Cardiac septum (tissue), 1 donor: ENCODE measurements at regions not wholly inside any gene's neighbourhood (a gene's known extent, or its start where the extent isn't known, plus 50 kb on each side); places are given as distances from the start of the nearest gene placed in this dataset.

ENCODE experiments used
- DNase-seq: peaks from one replicate; pipeline ENCODE4 v3.0.0-alpha.2; 2020; ENCODE audit warnings: low spot score
- intact Hi-C: fragments of 100-400 bp; cut with DNase I; formaldehyde crosslinking; loops from one replicate; pipeline ENCODE4 v1.14.0; 2022
- donor health status: DM: no; HTN: no; CAD: no.

DNA sequence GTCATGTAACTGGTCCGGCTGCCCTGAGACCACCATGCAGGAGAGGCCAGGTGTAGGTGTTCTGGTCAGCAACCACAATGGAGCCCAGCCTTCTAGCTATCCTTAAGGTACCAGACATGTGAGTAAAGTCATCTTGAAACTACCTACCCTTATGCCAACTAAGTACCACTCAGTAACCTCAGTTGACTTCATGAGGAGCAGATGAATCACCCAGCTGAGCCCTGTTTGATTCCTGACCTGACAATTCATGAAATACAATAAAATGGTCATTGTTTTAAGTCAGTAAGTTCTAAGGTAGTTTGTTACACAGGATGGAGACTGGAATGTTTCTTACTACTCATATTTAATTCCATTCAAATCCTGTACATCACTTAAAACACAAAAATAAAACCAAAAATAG is 113.1 kb upstream of the LMO4 start:
- DNase-seq, result no peak
- intact Hi-C loops, result no loop called here

DNA sequence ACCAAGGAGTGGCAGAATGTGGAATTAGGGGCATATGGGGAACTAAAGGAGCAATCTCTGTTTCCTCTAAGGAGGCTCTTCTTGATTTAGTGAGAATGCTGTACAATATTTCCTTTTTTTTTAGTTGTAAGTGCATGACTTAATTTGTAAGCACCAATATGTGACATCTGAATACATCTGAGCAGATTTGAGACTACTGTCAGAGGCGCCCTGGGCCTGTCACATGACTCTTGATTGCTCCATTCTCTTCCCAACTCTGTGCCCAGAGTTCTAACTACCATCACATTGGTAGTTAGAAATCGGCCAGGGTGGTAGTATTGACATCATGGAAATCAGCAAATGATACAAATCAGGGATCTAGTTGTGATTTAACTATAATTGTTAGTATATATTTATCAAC is 110.1 kb upstream of the LMO4 start:
- no peak for DNase-seq
- intact Hi-C loops, result no loop called here

DNA sequence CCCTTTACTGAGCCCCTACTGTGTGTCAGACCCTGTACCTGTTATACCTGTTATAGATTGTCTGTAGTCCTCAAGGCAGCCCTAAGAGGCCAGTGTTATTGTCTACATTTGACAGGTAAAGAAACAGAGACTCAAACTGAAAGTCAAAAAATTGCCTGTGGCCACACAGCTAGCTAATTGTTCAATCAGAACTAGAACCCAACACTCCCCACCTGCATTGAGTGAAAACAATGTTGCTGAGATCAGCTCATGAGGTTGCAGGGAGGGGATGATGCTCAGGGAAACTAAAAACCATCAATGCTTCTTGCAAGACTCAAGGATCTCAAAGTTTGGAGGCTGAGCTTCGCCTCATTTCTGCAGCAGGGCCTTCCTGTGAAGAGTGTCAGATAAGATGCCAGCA is 109.5 kb upstream of the LMO4 start:
- intact Hi-C loops, result no loop called here
- DNase-seq, result no peak

DNA sequence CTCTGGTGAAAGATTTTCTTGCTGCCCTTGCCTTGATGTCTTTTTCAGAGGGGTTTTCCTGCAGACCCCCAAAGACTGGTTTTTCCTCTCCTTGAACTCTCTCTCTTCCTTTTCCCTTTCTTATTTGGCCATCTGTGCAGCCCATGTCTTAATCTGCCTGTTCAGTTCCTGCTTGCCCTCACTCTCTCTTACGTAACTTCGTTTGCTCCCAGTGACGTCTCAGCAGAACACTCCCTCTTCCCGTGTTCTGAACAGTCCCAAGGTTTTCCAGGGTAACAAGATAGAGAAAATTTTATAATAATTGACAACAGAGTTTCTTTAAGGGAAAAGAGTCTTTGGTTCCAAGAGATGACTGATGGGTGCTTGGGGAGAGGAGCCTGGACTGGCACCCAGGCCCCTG is 109.1 kb upstream of the LMO4 start:
- intact Hi-C loops, result no loop called here
- DNase-seq, result no peak

DNA sequence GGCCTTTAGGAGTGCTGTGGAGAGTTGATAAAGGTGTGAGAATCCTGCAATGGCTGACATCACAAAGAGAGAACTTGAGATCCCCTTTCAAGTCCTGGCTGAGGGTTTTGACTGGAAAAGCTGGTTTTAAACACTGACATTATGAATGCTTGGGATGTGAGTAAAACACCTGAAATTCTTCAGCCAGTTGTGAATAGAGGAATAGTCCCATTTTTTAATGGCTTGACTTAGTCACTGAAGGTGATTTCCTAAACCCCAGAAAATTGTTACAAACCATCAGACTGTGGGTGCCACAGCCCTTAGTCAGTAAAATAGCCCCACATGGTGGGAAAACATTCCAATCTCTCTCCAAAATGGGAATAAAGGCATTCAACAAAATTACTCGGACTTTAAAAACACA is 107.7 kb upstream of the LMO4 start:
- intact Hi-C loops, result no loop called here
- no peak for DNase-seq

DNA sequence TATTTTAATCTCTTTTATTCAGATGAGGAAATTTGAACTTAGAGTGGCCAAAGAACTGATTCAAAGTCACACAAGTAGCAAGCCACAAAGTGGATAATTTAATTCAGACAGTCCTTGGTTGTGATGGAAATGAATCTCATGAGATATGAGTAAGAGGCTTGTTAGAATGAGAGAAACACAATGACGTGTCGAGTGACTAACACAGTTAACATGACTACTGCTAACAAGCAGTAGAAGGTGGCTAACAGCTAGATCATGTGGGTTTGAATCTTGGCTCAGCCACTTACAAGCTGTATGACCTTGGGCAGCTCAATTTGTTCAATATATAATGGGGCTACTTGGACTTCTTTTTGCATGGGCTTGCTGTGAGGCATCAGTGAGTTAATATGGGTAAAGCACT is 104.5 kb upstream of the LMO4 start:
- DNase-seq, result no peak
- intact Hi-C loops, result loop anchor here (2.0 kb wide), 1 partner anchor 69 kb away; no protein-coding TSS in a partner anchor

DNA sequence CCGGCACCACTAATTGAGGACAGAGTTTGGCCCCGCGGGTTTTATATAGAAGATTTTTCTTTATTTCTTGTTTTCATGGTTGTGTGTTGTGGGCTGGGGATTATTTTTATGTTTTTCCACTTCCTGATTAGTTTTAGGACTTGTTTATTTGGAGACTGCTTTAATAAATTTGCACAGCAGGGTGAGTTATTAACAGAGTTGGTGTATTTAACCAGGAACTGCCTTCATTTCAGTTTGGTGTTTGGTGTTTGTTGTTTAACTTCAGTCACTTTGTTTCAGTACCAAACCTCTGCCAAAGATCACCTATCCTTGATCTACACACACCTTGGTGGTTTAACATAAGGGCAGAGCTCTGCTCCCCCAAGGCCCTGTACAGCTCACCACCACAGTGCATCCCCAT is 103.5 kb upstream of the LMO4 start:
- no peak for DNase-seq
- intact Hi-C loops, result loop anchor here (2.0 kb wide), 1 partner anchor 70 kb away; no protein-coding TSS in a partner anchor

DNA sequence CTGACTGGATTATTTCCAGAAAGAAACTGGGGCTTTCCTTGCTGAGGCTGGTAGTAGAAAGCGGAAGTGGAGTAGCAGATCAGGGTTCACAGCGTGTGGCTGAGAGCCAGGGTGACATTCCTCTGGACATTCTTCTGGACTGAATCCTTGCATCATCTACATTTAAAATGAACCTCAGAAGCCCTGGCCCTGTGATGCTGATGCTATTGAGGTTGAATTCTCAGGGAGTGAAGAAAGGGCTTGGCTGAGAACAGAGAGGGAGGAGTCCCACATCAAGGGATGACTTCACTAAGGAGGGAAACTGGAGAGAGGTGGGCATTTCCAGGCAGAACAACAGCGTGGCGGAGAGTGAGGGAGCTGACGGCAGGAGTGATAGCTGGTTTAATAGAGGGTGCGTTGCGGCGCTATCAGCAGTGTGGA is 102.3 kb upstream of the LMO4 start:
- no peak for DNase-seq
- intact Hi-C loops, result loop anchor here (1.0 kb wide), 1 partner anchor 53 kb away; no protein-coding TSS in a partner anchor

DNA sequence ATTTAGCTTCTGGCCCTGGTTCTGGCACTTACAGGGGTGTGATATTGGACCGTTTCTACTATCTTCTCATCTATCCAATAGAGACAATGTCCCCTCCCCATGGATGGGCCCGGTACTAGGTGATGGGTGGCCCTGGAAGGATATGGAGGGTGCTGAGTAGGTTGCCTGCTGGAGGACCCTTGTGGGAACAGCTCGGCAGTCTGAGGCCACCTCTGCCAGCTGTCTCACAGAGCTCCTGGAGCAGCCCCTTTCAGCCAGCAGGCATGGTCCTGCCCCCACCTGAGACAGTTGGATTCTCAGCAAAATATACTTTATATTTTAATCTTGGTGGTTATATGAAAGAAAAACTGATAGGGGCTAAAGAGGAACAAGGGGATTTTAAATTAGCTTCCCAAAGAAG is 101.0 kb upstream of the LMO4 start:
- intact Hi-C loops, result no loop called here
- DNase-seq, result no peak

DNA sequence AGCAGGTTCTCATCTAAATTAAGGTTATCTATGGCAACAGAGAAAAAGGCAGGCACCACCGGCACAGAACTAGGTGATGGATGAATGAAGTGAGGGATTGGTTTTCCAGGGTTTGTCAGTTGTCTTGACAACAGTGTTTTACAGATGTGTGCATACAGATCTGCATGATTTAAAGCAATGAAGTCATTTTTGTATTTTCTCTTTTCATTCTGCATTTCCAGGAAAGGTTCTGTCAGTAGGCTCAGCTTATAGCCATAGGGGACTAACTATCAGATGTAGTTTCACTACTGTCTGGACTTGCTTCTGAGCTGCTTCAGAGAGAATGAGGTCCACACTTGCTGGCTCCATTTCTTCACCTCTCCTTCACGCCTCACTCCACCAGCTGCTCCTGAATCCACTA is 98.2 kb upstream of the LMO4 start:
- intact Hi-C loops, result no loop called here

DNA sequence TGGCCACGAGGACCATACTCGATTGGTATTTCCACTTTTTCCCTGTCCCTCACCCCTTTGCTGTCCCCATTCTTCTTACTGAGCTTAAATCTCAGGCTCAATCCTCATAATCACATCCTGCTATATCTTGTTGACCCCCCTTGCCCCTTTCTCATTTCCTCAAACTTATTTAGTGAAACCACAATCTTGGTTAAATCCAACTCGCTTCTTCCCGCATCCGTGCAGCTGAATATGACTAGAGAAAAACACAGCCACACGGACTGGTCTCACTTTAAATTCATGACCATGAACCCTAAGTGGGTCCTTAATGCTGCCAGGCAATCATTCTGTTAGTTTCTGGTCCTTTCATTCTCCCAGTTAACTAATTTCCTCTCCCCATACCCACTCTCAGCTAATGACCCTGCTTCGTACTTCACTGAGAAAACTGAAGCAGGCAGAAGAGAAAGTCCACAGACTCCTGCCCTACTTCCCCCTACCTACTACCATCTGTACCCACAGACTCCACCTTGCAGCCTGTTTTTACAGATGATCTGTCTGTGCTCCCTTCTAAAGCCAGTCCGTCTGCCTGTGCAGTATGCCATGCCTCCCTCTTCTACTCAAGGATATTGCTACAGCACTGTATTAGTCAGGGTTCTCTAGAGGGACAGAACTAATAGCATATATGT is 96.8 kb upstream of the LMO4 start:
- intact Hi-C loops, result no loop called here
- no peak for DNase-seq

More for the DNA sequence above, 98.2 kb upstream of the LMO4 start:
- no peak for DNase-seq

DNA sequence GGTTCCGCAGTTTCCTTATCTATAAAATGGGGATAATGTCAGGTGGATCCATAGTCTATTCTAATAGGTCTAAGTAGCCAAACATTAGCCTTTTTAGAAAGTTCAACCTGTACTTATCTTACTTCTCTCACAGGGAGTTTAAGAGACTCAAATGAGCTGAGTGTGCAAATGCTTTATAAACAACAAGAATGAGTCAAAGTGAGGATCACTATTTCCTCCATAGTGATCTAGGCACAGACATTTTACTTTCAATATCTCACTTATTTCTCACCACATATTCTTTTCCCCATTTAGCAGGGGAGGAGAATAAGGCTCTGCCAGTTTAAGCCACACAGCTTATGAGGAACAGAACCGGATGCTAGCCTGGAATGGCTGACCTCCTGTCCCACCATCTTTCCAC is 92.1 kb upstream of the LMO4 start:
- intact Hi-C loops, result no loop called here

DNA sequence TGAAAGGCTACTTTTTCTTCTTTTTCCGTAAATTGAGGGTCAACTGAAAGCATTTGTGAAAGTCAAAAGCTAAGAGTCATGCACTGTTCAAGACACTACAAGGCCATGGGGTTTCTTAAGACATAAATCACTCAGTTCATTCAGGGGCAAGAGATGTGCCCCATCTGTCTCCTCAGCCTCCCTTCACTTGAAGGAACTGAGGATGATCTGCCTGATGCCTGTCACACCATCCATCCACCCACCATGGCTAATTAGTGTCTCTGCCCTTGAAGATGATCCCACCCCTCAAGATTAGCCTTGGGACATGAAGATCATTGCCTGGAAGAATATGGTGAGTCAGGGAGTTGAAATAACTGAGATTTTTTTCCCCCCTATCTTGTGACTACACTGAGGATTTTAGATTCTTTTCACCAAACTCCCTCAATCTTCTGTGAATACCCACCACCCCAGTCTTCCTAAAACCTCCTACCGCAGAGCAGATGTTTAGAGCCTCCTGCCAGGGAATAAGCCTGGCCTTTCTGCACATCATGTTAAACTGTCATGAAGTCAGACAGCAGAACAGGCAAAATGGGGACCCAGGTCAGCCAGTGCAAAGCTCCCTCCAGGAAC is 88.6 kb upstream of the LMO4 start:
- intact Hi-C loops, result no loop called here
- DNase-seq, result no peak

More for the DNA sequence above, 92.1 kb upstream of the LMO4 start:
- no peak for DNase-seq

DNA sequence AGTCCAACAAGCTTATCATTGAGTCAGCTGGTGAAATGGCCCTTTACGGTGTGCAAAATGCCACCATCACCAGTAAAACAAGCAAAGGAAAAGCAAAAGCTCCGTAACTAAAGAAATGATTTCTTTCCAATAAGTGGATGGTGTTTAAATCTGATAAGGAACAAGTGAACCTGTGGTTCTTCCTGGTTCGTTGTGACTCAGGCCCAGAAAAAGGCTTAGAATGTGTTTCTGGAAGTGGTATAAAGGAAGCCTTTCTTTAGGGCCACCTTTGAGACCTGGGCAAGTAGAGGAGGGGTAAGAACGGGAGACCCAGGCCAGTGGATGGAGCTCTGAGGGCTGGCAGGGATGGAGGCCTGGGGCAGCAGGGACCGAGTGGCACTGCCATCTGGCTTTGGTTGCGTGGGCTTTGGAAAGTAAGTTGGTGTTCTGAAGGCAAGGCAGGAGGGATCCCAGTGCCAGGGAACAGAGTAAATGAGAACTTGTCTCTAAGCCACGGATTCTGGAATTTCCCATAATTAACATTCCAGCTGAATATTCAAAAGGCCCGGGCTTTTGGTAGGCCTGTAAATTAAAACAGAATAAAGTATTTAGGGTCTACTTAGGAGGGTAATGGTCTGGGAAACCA is 87.9 kb upstream of the LMO4 start:
- intact Hi-C loops, result no loop called here
- no peak for DNase-seq

DNA sequence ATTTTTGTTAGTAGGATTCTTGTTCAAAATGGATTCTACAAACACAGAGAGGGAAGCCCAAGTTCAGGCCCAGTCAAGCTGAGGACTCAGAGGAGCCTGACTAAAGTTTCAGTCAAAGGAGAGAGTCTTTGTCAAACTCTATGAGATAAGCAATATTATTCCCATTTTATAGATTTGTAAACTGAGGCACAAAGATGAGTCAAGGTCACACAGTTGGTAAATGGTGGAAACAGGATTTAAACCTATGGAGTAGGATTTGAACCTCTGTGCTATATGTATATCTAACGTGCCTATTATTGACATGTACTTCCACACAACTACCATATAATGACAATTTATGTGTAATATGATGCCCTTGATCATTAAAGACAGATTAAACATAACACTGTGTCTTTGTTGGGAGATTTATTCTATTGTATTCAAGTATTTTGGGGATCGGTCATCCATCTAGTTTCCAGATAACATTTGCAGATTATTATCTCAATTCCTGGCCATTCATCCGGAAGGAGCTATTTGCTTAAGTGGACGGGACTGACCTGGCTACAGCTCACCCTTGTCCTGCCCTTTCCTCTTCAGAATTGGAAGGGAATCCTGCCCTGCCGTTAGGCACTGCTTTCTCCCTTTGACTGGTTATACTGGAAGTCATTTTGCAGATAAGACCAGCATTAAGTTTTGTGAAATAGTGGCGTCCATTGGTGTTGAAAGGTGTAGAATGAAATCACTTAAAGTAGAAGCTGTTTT is 86.1 kb upstream of the LMO4 start:
- no peak for DNase-seq
- intact Hi-C loops, result no loop called here

DNA sequence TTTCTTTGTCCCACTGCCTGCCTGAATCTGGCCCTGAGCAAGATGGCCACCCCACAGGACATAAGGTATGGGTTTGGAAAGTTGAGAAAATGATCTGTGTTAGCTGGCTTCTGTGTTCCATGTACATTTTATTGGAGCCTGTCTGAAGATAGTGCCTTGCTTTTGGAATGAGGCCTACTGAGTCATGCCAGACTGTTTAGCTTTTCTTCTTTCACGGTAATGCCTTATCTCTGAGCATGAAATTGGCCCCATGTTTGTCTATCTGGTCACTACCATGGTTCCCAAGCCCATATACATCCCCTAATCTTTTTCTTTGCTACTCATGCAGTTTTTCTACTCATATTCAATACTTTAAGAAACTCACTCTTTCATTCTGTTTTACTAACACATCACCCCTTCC is 85.1 kb upstream of the LMO4 start:
- intact Hi-C loops, result no loop called here
- no peak for DNase-seq

DNA sequence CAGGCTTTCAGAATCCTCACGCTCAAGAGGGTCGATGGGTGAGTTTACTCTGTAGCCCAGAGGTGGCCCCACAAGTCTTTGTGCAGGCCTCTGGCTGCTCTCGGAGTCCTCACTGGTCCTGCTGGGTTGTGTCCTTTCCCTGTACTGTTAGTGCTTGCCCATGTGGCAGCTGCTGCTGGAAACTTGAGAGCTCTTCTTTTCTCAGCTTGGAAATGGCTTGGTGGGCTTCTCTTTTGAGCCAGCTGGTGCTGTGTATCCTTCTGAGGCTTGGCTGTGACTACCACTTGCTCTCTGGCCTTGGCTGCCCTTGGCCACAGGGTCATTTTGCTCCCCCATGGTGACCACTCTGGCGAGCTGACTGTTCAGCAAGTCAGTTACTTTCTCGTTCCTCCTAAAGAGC is 82.2 kb upstream of the LMO4 start:
- DNase-seq, result no peak
- intact Hi-C loops, result no loop called here

DNA sequence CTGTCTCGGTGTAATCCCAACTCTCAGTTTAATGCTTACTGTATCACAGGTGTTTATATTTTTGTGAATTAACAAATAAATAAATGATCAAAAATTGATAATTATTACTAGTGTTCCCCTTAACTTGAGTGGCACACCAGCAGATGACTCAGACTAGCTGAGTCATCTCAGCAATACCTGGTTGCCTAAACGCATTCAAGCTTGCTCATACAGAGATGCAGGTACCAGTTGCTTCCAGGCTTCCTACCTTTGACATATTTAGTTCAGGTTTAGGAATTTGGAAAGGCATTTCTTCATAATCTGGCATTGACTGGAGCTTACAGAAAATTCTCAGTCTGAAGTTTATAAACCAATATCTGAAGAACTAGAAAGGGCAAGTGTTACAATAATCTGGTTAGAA is 78.9 kb upstream of the LMO4 start:
- intact Hi-C loops, result no loop called here
- no peak for DNase-seq

DNA sequence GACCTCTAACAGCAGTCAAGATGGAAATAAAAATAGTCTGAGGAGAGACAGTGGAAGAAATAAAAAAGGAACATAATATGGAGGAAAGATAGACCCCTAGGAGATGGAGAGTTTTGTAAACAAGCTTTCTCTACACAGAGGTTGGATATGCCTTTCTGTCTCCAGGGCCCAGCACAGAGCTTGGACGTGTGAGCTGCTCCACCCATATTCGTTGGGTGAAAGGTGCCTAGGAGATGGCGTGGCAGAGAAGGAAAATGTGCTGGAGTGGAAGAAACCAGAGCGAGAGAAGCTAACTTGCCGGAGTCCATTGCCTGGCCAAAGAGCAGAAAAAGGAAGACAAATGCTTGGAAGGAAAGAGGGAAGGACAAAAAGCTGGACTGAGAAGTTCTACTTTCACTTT is 78.3 kb upstream of the LMO4 start:
- intact Hi-C loops, result no loop called here
- no peak for DNase-seq

DNA sequence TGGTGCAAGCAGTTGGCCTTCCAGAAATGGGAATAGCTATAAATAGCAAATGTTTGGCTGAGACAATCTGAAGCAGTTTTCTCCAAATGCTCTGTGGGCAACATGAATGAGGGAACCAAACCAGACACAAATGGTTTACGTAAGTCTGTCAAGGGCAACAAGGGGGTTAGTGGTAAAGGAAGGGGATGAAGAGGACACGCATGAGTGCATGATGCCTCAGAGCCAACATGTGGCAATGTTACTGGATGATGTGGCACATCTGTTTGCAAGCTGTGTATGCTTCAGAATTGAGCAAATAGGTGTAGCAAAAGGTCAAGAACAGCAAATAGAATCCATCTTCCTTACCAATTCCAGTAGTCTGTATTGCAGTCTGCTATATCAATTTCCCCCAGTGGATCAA is 76.3 kb upstream of the LMO4 start:
- intact Hi-C loops, result no loop called here
- DNase-seq, result no peak

DNA sequence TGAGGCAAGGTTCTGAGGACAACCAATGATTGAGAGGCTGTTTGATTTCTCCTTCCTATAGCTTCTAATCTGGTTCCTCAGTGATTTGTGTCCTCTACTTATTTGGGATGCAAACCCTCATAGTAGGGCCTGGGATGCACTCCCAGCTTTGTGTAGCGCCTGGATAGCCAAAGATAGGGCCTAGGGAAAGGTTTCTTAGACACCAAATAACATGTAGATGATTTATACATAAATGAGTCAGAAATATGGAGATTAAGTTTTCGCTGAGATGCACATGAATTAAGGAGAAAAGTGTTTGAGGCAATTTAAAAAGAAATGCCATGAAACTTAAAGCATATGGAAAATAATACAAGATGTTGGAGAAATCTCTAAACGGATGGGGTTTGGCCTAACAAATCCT is 66.0 kb upstream of the LMO4 start:
- no peak for DNase-seq
- intact Hi-C loops, result no loop called here
